ENCODE measurements at regions not wholly inside any gene's neighbourhood (a gene's known extent, or its start where the extent isn't known, plus 50 kb on each side); places are given as distances from the start of the nearest gene placed in this dataset.

- DNase-seq (ENCODE audit: insufficient read length, low spot score): no peak
- no peak for TF ChIP-seq POLR2AphosphoS5 (IDR thresholded peaks at IDR 0.05; ENCODE audit: low read depth, low read length)
- no peak for TF ChIP-seq SPI1 (IDR thresholded peaks at IDR 0.05; ENCODE audit: low read depth, low read length)
- TF ChIP-seq PAX5 (IDR thresholded peaks at IDR 0.05; ENCODE audit: insufficient read depth, low read length, severe bottlenecking): no peak
- no peak for TF ChIP-seq TAF1 (IDR thresholded peaks at IDR 0.05; ENCODE audit: low read depth, low read length)
- TF ChIP-seq POU2F2 (IDR thresholded peaks at IDR 0.05; ENCODE audit: low read depth, low read length): no peak
- TF ChIP-seq POLR2A (IDR thresholded peaks at IDR 0.05; ENCODE audit: low read depth, low read length): no peak
- no peak for FAIRE-seq
Observed at GRCh38 chr4:137129845-137130244, 402.4 kb downstream of the PCDH18 start.

GRCh38 chr4:137129441-137129840 lies 402.9 kb downstream of the PCDH18 start:
- FAIRE-seq (no peak), DNase-seq (ENCODE audit: insufficient read length, low spot score) (no peak)
- TF ChIP-seq PAX5 (IDR thresholded peaks at IDR 0.05; ENCODE audit: insufficient read depth, low read length, severe bottlenecking) (no peak), POLR2AphosphoS5 (IDR thresholded peaks at IDR 0.05; ENCODE audit: low read depth, low read length) (no peak), SPI1 (IDR thresholded peaks at IDR 0.05; ENCODE audit: low read depth, low read length) (no peak), POU2F2 (IDR thresholded peaks at IDR 0.05; ENCODE audit: low read depth, low read length) (no peak), POLR2A (IDR thresholded peaks at IDR 0.05; ENCODE audit: low read depth, low read length) (no peak), TAF1 (IDR thresholded peaks at IDR 0.05; ENCODE audit: low read depth, low read length) (no peak)

DNA sequence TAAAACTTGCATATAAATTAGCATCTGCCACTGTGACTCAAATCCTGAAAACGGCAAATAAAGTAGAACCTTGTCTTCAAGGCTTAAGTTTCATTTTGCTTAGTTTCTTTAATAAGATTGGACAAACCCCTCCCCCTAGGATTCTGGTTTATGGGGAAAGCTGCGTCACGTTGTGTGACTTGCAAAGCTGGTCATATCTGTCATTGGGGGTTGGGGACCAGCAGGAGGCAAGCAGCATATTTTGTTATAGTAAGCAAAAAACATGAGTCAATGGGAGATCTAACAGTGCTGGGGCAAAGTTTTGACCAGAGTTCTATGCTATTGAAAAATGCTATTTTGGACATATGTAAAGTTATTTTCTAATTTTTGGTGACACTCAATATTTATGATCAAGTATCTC lies 407.3 kb downstream of the PCDH18 start:
- DNase-seq (ENCODE audit: insufficient read length, low spot score) (no peak), FAIRE-seq (no peak)
- TF ChIP-seq POU2F2 (IDR thresholded peaks at IDR 0.05; ENCODE audit: low read depth, low read length) (no peak), TAF1 (IDR thresholded peaks at IDR 0.05; ENCODE audit: low read depth, low read length) (no peak), POLR2AphosphoS5 (IDR thresholded peaks at IDR 0.05; ENCODE audit: low read depth, low read length) (no peak), SPI1 (IDR thresholded peaks at IDR 0.05; ENCODE audit: low read depth, low read length) (no peak), POLR2A (IDR thresholded peaks at IDR 0.05; ENCODE audit: low read depth, low read length) (no peak), PAX5 (IDR thresholded peaks at IDR 0.05; ENCODE audit: insufficient read depth, low read length, severe bottlenecking) (no peak)

GRCh38 chr4:137124278-137124932 lies 407.9 kb downstream of the PCDH18 start:
- DNase-seq (ENCODE audit: insufficient read length, low spot score) (no peak), FAIRE-seq (no peak)
- no peak for TF ChIP-seq POLR2A (IDR thresholded peaks at IDR 0.05; ENCODE audit: low read depth, low read length)

DNA sequence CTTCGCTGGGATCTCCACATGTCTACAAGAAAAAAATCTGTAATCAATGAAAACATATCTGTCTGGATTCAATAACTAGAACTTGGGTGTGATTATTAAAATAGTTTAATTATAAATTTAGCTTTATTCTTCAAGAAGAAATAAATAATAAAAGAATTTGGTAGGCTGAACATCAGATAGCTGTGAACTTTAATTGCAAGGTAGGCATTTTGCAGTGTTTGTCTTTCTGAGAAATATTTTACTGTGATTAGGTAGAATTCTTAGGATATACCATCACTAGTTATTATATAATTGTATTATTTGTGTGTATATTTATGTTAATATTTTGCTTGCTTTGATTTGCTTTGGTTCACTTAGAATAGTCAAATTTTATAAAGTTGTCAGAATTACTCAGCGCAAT lies 409.4 kb downstream of the PCDH18 start:
- FAIRE-seq (no peak), DNase-seq (ENCODE audit: insufficient read length, low spot score) (no peak)
- TF ChIP-seq SPI1 (IDR thresholded peaks at IDR 0.05; ENCODE audit: low read depth, low read length) (no peak), PAX5 (IDR thresholded peaks at IDR 0.05; ENCODE audit: insufficient read depth, low read length, severe bottlenecking) (no peak), POU2F2 (IDR thresholded peaks at IDR 0.05; ENCODE audit: low read depth, low read length) (no peak), TAF1 (IDR thresholded peaks at IDR 0.05; ENCODE audit: low read depth, low read length) (no peak), POLR2A (IDR thresholded peaks at IDR 0.05; ENCODE audit: low read depth, low read length) (no peak), POLR2AphosphoS5 (IDR thresholded peaks at IDR 0.05; ENCODE audit: low read depth, low read length) (no peak)

GRCh38 chr4:137116144-137116543 lies 416.1 kb downstream of the PCDH18 start:
- TF ChIP-seq PAX5 (IDR thresholded peaks at IDR 0.05; ENCODE audit: insufficient read depth, low read length, severe bottlenecking) (no peak), POLR2AphosphoS5 (IDR thresholded peaks at IDR 0.05; ENCODE audit: low read depth, low read length) (no peak)
- FAIRE-seq (no peak), DNase-seq (ENCODE audit: insufficient read length, low spot score) (no peak)

DNA sequence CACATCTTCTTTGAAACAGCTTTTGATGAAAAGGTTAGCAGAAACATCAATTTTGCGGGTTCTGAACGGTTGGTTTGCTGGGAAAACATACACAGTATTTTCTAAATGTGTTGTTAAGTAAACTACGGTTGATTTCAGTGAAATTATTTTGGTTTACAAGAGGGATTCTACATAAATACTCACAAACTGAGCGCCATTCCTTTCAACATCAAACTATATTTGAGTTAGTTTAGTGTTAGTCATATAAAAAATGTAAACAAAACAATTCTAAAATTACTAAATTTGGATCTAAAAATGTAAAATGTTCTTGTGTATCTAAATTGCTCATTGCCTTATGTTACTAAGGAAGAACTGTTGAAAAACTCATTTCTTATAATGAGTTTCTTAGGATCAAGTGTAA lies 425.6 kb downstream of the PCDH18 start:
- TF ChIP-seq POU2F2 (IDR thresholded peaks at IDR 0.05; ENCODE audit: low read depth, low read length) (no peak), POLR2A (IDR thresholded peaks at IDR 0.05; ENCODE audit: low read depth, low read length) (no peak), TAF1 (IDR thresholded peaks at IDR 0.05; ENCODE audit: low read depth, low read length) (no peak), SPI1 (IDR thresholded peaks at IDR 0.05; ENCODE audit: low read depth, low read length) (no peak), PAX5 (IDR thresholded peaks at IDR 0.05; ENCODE audit: insufficient read depth, low read length, severe bottlenecking) (no peak), POLR2AphosphoS5 (IDR thresholded peaks at IDR 0.05; ENCODE audit: low read depth, low read length) (no peak)
- FAIRE-seq (no peak), DNase-seq (ENCODE audit: insufficient read length, low spot score) (no peak)

DNA sequence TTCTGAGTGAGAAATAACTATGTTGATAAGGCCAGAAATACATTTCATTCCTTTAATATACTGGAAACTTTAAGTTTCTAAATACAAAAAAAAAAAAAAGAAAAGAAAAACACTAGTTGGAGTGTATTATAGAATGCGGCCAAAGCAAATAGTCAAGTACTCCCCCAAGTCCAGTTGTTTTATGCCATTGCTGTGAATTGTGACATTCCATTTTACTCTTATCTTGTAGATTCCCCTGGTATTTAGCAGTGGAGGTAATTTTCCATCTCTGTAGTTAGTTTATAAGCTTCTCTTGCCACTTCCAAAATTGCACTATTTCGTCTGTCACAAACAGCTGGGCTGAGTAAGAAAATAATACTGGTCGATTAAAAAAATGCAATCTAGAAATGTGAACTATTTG lies 426.0 kb downstream of the PCDH18 start:
- no peak for FAIRE-seq
- TF ChIP-seq PAX5 (IDR thresholded peaks at IDR 0.05; ENCODE audit: insufficient read depth, low read length, severe bottlenecking) (no peak), POU2F2 (IDR thresholded peaks at IDR 0.05; ENCODE audit: low read depth, low read length) (no peak), TAF1 (IDR thresholded peaks at IDR 0.05; ENCODE audit: low read depth, low read length) (no peak), POLR2A (IDR thresholded peaks at IDR 0.05; ENCODE audit: low read depth, low read length) (no peak), SPI1 (IDR thresholded peaks at IDR 0.05; ENCODE audit: low read depth, low read length) (no peak), POLR2AphosphoS5 (IDR thresholded peaks at IDR 0.05; ENCODE audit: low read depth, low read length) (no peak)
- no peak for DNase-seq (ENCODE audit: insufficient read length, low spot score)

DNA sequence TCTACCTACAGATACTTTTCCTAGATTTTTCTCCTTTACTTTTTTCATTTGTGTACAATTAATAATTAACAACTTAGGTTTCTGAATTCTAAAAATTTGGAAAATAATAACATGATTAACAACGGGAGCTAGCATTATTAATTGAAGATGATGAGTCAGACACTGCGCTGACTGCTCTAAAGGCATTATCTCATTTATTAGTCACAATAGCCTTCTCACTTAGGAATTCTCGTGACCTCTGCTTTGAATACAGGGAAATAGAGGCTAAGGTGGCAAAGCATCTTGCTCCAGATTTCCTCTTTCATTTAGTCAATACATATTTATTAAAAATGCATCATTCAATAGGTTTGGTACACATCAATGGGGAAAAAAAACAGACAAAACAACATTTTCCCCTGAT lies 441.3 kb downstream of the PCDH18 start:
- DNase-seq (ENCODE audit: insufficient read length, low spot score) (no peak), FAIRE-seq (no peak)
- TF ChIP-seq TAF1 (IDR thresholded peaks at IDR 0.05; ENCODE audit: low read depth, low read length) (no peak), POLR2AphosphoS5 (IDR thresholded peaks at IDR 0.05; ENCODE audit: low read depth, low read length) (no peak), POU2F2 (IDR thresholded peaks at IDR 0.05; ENCODE audit: low read depth, low read length) (no peak), POLR2A (IDR thresholded peaks at IDR 0.05; ENCODE audit: low read depth, low read length) (no peak), PAX5 (IDR thresholded peaks at IDR 0.05; ENCODE audit: insufficient read depth, low read length, severe bottlenecking) (no peak), SPI1 (IDR thresholded peaks at IDR 0.05; ENCODE audit: low read depth, low read length) (no peak)

DNA sequence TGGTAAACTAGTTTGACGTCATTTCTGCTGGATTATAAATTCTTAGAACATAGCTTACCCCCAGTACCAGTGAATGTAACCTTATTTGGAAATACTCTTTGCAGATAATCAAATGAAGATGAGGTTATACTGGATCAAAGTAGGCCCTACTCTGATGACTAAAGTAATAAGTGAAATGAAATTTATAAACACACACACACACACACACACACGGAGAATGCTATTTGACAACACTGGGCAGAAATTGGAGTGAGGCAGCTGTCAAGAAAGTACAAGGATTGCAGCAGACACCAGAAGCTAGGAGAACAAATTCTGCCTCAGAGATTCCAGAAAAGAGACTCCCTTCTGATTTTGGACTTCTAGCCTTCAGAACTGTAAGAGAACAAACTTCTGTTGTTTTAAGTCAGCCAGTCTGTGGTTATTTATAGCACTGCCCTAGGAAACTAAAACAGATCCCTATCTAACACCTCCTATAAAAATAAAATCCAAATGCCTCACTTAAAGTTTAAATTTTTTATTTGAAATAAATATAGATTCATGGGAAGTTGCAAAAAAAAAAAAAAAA lies 448.6 kb downstream of the PCDH18 start:
- DNase-seq (ENCODE audit: insufficient read length, low spot score) (no peak), FAIRE-seq (no peak)
- TF ChIP-seq POU2F2 (IDR thresholded peaks at IDR 0.05; ENCODE audit: low read depth, low read length): no peak
- no peak for TF ChIP-seq TAF1 (IDR thresholded peaks at IDR 0.05; ENCODE audit: low read depth, low read length)
- no peak for TF ChIP-seq SPI1 (IDR thresholded peaks at IDR 0.05; ENCODE audit: low read depth, low read length)
- no peak for TF ChIP-seq POLR2AphosphoS5 (IDR thresholded peaks at IDR 0.05; ENCODE audit: low read depth, low read length)
- TF ChIP-seq PAX5 (IDR thresholded peaks at IDR 0.05; ENCODE audit: insufficient read depth, low read length, severe bottlenecking): no peak
- TF ChIP-seq POLR2A (IDR thresholded peaks at IDR 0.05; ENCODE audit: low read depth, low read length): no peak
